ENCODE measurements at regions not wholly inside any gene's neighbourhood (a gene's known extent, or its start where the extent isn't known, plus 50 kb on each side); places are given as distances from the start of the nearest gene placed in this dataset.

DNA sequence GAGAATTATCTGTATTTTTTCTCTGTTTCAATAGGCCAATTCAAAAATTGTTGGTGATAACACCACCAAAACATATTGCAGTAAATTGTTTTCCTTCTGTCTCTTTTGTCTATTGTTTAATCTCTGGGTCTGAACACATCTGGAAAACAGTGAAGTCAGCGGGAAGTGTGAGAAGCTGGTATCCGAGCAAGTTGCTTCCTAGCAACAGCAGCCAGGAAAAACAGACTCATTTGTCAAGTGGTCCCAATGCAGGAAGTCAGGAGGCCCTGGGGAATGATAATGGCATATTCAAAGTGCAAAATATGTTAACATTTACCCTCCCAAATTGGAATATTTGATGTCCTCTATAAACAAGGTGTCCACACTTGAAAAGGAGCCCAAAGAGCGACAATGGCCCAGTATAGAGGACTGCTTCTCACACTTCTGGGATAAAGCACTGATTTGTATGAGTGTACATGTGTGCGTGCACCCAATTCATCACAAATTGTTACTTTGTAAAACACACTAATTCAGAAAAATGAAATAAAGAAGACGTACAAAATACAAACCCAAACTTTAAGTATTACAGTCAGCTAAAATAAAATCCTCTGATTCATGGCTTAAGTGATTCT lies 515.0 kb downstream of the TBC1D4 start:
- TF ChIP-seq, protein P1, sequence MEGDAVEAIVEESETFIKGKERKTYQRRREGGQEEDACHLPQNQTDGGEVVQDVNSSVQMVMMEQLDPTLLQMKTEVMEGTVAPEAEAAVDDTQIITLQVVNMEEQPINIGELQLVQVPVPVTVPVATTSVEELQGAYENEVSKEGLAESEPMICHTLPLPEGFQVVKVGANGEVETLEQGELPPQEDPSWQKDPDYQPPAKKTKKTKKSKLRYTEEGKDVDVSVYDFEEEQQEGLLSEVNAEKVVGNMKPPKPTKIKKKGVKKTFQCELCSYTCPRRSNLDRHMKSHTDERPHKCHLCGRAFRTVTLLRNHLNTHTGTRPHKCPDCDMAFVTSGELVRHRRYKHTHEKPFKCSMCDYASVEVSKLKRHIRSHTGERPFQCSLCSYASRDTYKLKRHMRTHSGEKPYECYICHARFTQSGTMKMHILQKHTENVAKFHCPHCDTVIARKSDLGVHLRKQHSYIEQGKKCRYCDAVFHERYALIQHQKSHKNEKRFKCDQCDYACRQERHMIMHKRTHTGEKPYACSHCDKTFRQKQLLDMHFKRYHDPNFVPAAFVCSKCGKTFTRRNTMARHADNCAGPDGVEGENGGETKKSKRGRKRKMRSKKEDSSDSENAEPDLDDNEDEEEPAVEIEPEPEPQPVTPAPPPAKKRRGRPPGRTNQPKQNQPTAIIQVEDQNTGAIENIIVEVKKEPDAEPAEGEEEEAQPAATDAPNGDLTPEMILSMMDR (IDR thresholded peaks at IDR 0.05 in 4 of 5, conservative IDR thresholded peaks at IDR 0.05 in 1 of 5) = no peak
- no peak for TF ChIP-seq POLR2A (IDR thresholded peaks at IDR 0.05)

Data from gastrocnemius medialis (tissue), 4 donors.